Peyer's patch (tissue), 4 donors: ENCODE measurements at regions not wholly inside any gene's neighbourhood (a gene's known extent, or its start where the extent isn't known, plus 50 kb on each side); places are given as distances from the start of the nearest gene placed in this dataset.

Experiments used
- CTCF ChIP-seq, 6 experiments: fragments of 450-650 bp in 4 of 6; fragments of 200-600 bp in 2 of 6; sonication (generic) in 1 of 6; IDR thresholded peaks; one replicate each; pipeline ENCODE4 v1.5.1; 2017 to 2019; ENCODE audit warnings: antibody characterized with exemption in 6 of 6, mild to moderate bottlenecking in 3 of 6, moderate library complexity in 1 of 6
- POLR2A ChIP-seq, 2 donors: fragments of 450-650 bp; IDR thresholded peaks; one replicate each; pipeline ENCODE4 v1.5.1; 2017; ENCODE audit warnings: antibody characterized with exemption in 2 of 2, mild to moderate bottlenecking in 2 of 2, moderate library complexity in 2 of 2

- no peak for TF ChIP-seq CTCF (IDR thresholded peaks at IDR 0.05)
- TF ChIP-seq POLR2A (IDR thresholded peaks at IDR 0.05): no peak
Measured at GRCh38 chr3:159540882-159541495, 447.6 kb upstream of the IL12A start.
